Superior temporal gyrus (tissue), 1 donor: ENCODE measurements at regions not wholly inside any gene's neighbourhood (a gene's known extent, or its start where the extent isn't known, plus 50 kb on each side); places are given as distances from the start of the nearest gene placed in this dataset.

Experiments used
- DNase-seq: peaks from one replicate; pipeline ENCODE4 v3.0.0-alpha.2; 2016; ENCODE audit errors: extremely low spot score

GRCh38 chr10:78706726-78707540 lies 361.8 kb upstream of the ZMIZ1 start:
- no peak for DNase-seq

DNA sequence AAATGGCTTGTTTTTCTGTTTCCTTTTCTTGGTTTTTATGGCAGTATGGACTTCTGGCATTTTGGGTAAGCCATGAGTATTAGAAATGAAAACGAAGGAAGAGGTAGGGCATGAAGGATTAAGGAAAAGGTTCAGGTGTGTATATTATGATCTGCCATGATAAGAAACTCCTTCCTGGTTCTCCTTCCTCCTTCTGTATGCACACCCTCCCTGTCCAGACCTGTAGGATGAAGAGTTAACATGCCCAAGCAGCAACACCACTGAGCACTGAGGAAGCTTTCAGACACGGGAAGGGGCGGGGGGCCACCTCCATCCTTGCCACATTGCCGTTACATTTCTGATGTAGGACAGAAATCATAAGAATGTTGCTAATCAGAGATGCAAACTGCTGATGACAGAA lies 361.0 kb upstream of the ZMIZ1 start:
- DNase-seq: no peak

GRCh38 chr10:78712147-78712546 lies 356.6 kb upstream of the ZMIZ1 start:
- no peak for DNase-seq

DNA sequence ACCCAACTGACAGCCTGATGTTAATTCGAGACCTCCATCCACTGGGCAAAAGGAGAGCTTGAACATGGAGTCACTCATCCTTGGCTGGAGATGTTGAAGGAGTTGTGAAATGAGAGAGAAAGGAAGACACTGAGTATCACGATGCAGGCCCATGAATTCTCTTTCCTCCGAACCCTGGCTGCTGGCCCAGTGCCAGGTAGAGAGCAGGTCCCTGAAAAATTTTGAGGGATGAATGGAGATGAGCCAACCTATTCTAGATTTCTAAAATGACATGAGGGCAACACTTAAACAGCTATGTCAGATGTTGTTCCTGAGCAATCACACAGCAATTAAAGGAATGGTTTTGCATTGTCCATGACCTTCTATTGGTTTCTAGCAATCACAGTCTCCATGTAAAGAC lies 355.1 kb upstream of the ZMIZ1 start:
- DNase-seq: no peak

DNA sequence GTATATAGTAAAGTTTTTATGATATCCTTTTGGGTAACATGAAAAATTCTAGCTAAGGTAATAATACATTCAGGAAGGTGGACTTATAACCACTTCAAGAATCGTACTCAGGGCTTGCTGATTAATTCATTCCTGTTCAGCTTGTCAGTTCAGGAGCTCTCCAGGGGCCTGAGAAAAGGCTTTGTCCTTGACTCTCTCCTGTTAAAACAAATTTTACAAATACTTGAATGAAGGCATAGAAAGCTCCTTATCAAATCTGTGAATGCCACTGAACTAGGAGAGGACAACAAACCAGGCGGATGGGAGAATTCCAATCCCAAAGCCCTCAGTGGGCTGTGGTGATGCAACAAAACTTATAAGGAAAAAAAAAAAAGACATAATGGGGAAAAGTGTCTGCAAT lies 354.5 kb upstream of the ZMIZ1 start:
- no peak for DNase-seq

GRCh38 chr10:78715435-78715834 lies 353.3 kb upstream of the ZMIZ1 start:
- no peak for DNase-seq

- DNase-seq: no peak
Measured at GRCh38 chr10:78716043-78716660, 352.6 kb upstream of the ZMIZ1 start.

DNA sequence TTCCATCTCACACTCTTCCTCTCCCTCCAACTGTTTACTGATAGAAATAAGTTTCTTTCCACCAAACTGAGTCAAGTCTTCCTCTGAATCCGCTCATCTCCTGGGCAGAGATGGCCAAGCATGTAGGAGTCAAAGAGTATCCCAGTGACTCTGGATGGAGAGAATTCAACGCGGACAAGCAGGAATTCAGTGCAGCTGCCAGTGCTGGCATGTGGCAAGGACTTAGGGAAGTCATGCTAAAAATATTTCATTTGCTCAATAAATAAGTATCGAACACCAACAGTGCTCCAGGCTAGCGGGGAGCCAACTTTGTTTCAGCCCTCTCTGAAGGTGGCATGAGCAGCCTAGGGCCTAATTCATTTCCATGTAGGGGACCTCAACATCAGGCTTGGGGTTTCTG lies 351.6 kb upstream of the ZMIZ1 start:
- DNase-seq: no peak

- DNase-seq: no peak
Measured at GRCh38 chr10:78718032-78718572, 350.7 kb upstream of the ZMIZ1 start.

- DNase-seq: no peak
Measured at GRCh38 chr10:78719276-78719675, 349.5 kb upstream of the ZMIZ1 start.

GRCh38 chr10:78720091-78720490 lies 348.7 kb upstream of the ZMIZ1 start:
- DNase-seq: no peak

DNA sequence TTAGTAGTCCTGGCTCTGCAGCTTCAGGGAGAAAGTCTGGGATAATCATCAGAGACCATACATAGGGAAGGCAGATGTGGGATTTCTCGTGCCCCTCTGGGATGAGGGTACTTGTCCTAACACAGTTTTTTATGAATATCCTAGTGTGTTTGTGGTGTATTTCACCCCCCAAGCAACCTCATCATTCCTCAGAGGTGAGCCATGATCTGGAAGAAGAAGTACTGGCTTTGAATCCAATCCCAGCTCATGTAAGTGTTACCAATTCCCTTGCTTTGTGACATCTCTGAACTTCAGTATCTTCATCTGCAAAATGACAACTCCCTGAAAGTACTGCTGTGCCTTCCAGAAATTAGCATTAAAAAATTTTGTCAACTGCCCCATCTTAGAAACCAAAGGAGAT lies 347.5 kb upstream of the ZMIZ1 start:
- no peak for DNase-seq

DNA sequence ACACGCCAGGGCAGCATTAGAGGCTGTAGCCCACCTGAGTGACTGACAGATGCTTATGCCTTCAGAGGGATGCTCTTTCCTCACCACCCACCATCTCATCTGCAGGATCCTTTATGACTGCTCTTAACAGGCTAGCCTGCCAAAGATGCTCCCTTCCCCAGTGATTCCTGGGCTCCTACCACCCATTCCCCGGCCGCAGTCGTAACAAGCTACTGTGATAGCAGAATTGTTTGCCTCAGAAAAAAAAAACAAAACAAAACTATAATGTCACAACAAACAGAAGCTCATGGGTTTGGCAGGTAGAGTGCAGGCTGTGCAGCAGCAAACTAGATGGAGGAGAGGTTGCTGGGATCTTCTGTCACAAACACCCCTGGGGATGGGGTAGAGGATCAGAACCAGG lies 343.9 kb upstream of the ZMIZ1 start:
- DNase-seq: no peak

DNA sequence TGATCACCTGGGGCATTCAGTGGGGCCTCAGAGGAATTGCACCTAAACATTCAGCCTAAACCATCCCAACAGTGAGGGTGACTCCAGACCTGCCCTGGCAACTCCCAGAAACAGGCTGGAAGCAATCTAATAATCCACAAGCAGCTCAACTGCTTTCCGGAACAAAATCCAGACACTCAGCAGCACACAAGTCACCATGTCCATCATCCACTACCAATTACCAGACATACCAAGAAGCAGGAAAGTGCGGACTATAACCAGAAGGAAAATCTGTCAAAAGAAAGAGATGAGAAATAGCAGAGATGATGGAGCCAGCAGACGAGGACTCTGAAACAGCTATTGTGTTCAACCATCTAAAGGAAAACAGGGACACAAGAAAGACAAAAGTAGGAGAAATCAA lies 342.6 kb upstream of the ZMIZ1 start:
- DNase-seq: no peak

DNA sequence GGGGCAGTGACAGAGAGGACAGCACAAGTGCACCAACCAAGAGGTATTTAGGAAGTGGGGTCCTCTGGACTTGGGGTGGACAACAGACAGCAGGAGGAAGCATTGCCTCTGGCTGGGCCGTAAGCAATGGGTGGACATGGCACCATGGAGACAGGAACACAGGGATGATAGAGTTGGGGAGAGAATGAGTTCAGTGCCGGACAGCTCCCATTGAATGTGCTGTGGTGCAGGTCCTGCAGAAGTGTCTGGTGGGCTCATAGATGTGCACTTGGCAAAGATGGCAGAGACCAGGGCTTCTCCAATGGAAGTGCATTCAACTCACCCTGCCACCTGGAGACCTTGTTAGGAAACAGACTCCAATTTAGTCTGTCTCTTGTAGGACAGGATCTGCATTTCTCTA lies 341.5 kb upstream of the ZMIZ1 start:
- no peak for DNase-seq

DNA sequence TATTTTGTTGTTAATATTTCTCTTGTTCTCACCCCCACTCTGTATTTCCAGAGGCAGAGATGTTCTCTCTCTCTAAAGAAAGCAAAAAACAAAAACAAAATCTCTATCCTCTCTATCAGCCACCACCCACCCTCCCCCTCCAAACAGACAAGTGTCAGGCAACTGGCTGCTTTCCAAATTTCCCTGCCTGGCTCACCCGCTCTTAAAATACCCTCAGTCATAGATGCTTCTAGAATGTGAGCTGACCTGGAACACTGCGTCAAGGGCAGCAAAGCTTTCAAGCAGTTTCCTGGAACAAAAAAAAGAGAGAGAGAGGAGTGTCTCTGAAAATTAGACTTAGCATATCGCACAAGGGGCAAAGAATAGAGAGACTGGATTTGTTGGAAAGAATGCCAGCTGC lies 341.0 kb upstream of the ZMIZ1 start:
- DNase-seq: no peak

DNA sequence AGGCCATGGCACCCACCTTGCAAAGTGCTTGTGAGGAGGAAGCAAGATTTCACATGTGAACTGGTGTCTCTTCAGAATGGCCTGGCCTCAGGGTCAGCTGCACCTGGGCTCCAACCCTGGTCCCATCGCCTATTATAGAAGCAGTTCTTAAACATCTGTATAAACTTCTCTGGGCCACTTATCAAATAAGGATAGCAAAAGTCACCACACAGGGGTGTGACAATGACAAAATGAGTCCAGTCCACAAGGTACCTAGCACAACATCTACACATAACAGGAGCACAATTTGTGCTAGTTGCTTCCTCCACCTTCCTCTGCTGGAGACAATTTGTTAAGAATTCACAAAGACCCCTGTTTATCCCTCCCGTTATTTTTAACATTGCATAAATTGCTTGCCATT lies 340.6 kb upstream of the ZMIZ1 start:
- no peak for DNase-seq

DNA sequence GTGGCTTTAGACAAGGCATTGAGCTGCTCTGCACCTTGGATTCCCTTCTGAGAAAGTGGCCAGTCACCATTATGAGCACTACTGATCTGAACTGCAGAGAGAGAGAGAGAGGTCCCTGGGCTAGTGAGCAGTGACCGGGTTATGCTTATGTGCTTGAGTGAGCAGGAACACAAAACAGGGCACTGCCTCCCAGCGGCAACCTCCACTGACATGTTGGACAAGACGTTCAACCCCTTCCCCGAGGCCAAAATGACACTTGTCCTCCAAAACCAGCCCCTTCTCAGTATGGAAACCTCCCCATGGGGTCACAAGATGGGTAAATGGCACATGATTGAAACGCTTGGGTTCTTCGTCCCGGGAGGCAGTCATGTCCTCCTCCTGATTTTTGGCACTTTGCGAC lies 339.4 kb upstream of the ZMIZ1 start:
- DNase-seq: no peak

DNA sequence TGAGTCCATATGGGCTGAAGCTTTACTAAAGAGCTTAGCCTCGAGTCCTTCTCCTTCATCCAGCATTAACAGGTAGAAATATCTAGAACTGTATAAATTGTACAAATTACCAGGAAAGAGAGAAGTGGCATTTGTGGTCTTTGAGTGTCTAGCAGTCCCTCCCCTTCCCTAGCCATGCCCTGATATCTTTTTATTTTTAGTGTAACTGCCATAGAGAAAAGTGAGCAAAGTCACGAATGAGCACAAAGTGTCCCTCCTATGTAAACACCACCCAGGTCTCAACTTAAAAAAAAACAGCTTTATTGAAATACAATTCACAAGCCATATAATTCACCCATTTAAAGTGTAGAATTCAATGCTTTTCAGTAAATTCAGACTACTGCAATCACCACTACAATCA lies 339.0 kb upstream of the ZMIZ1 start:
- no peak for DNase-seq

DNA sequence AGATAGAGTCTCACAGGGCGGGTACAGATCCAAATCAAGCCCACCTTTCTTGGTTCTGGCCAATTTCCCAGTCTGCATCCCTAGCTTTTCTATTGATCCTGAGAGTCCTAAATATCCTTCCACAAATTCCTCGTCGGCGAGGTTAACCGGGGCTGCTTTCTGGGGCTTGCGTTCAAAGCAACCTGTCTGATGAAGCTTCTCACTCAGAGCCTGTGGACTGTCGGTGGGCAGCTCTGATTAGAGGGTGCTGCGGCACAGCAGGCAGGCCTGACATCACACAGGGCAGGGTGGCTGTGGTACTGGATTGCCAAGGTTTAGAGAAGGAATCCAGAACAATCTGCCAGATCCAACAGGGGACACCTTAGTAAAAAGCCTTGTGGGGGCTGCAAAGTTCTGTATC lies 338.0 kb upstream of the ZMIZ1 start:
- DNase-seq: no peak

- no peak for DNase-seq
Measured at GRCh38 chr10:78731675-78732074, 337.1 kb upstream of the ZMIZ1 start.

- no peak for DNase-seq
Measured at GRCh38 chr10:78732381-78732780, 336.4 kb upstream of the ZMIZ1 start.

DNA sequence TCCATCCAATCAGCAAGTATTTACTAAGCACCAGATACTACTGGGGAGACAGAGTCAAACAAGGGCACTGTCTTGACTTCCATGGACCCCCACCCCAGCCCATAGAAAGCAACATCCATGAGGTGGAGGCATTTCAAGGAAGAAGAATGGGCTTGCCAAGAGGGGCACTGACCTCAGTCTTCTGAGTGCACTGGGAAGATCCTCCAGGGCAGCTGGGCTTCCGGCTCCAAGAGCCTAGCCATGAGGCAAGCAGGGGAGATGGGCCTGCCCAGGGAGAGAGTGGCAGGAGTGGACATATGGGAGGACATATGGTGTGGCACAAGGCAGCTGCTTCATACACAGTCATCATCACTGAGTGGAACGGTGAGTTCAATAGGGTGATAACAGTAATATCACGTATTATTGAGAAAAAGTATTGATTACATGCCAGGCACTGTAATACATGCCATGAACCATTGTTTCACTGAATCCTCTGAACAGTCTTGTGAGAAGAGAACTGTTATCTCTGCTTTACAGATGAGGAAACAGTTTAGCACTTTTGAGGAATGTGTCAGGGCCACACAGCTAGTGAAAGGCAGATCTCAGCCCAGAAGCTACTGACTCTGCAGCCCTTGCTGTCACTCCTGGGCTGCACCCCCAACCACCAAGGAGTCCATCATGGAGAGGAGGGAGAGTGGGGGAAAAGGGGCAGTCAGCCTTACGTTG lies 331.7 kb upstream of the ZMIZ1 start:
- DNase-seq: no peak
